H9 (cell line): ENCODE measurements at regions not wholly inside any gene's neighbourhood (a gene's known extent, or its start where the extent isn't known, plus 50 kb on each side); places are given as distances from the start of the nearest gene placed in this dataset.

ENCODE experiments used
- DNase-seq: peaks from one replicate; pipeline ENCODE4 v3.0.0-alpha.2; 2017
- H2AFZ ChIP-seq: one replicate; pipeline ENCODE4 v1.6.1; 2013; ENCODE audit warnings: mild to moderate bottlenecking, low read length, control low read depth, moderate library complexity
- H2AK5ac ChIP-seq: 2 replicates; pipeline ENCODE4 v1.6.1; 2013; ENCODE audit warnings: low read length, control low read depth, mixed read lengths; ENCODE audit not compliant: insufficient read length
- H2BK120ac ChIP-seq: one replicate; pipeline ENCODE4 v1.6.1; 2013; ENCODE audit warnings: low read depth, mild to moderate bottlenecking, low read length, control low read depth, inconsistent platforms; ENCODE audit not compliant: poor library complexity, severe bottlenecking
- H2BK12ac ChIP-seq: 2 replicates; pipeline ENCODE4 v1.6.1; 2013; ENCODE audit warnings: low read length, control low read depth, mixed read lengths, low read depth; ENCODE audit not compliant: insufficient read length
- H2BK15ac ChIP-seq: 2 replicates; pipeline ENCODE4 v1.6.1; 2013; ENCODE audit warnings: low read depth, low read length, control low read depth
- H2BK20ac ChIP-seq: one replicate; pipeline ENCODE4 v1.6.1; 2013; ENCODE audit warnings: low read depth, mild to moderate bottlenecking, low read length, control low read depth, inconsistent platforms; ENCODE audit not compliant: poor library complexity, severe bottlenecking
- H2BK5ac ChIP-seq: 2 replicates; pipeline ENCODE4 v1.6.1; 2013; ENCODE audit warnings: low read length, control low read depth, mixed read lengths; ENCODE audit not compliant: insufficient read length
- H3K14ac ChIP-seq: 2 replicates; pipeline ENCODE4 v1.6.1; 2013; ENCODE audit warnings: low read length, control low read depth; ENCODE audit not compliant: insufficient read depth
- H3K18ac ChIP-seq: 2 replicates; pipeline ENCODE4 v1.6.1; 2013; ENCODE audit warnings: low read depth, mild to moderate bottlenecking, mixed read lengths, low read length, control low read depth; ENCODE audit not compliant: insufficient read length
- H3K23ac ChIP-seq: 2 replicates; pipeline ENCODE4 v1.6.1; 2013; ENCODE audit warnings: low read length, control low read depth, mixed read lengths, low read depth; ENCODE audit not compliant: insufficient read length
- H3K23me2 ChIP-seq: 2 replicates; pipeline ENCODE4 v1.6.1; 2013; ENCODE audit warnings: low read depth, mild to moderate bottlenecking, mixed read lengths, low read length, control low read depth; ENCODE audit not compliant: insufficient read length, poor library complexity, severe bottlenecking
- H3K27ac ChIP-seq: 2 replicates; pipeline ENCODE4 v1.5.1; 2013; ENCODE audit warnings: low read length, control low read depth, mixed read lengths, low read depth; ENCODE audit not compliant: insufficient read length
- H3K27me3 ChIP-seq: 2 replicates; pipeline ENCODE4 v1.6.1; 2013; ENCODE audit warnings: low read length, control low read depth, inconsistent platforms; ENCODE audit not compliant: insufficient read depth
- H3K4ac ChIP-seq: 2 replicates; pipeline ENCODE4 v1.6.1; 2013; ENCODE audit warnings: low read depth, mild to moderate bottlenecking, control low read depth, inconsistent platforms, low read length, moderate library complexity
- H3K4me1 ChIP-seq: 2 replicates; pipeline ENCODE4 v1.6.1; 2013; ENCODE audit warnings: low read length, control low read depth, inconsistent platforms; ENCODE audit not compliant: insufficient read depth
- H3K4me2 ChIP-seq: 2 replicates; pipeline ENCODE4 v1.6.1; 2013; ENCODE audit warnings: low read length, control low read depth, mixed read lengths; ENCODE audit not compliant: insufficient read length, insufficient read depth
- H3K56ac ChIP-seq: 2 replicates; pipeline ENCODE4 v1.6.1; 2013; ENCODE audit warnings: low read depth, mild to moderate bottlenecking, mixed read lengths, low read length, control low read depth; ENCODE audit not compliant: insufficient read length
- H3K79me1 ChIP-seq: 2 replicates; pipeline ENCODE4 v1.6.1; 2013; ENCODE audit warnings: low read depth, mild to moderate bottlenecking, moderate library complexity, low read length, control low read depth, inconsistent platforms; ENCODE audit not compliant: insufficient read depth, poor library complexity, severe bottlenecking
- H3K79me2 ChIP-seq: 2 replicates; pipeline ENCODE4 v1.6.1; 2013; ENCODE audit warnings: low read length, control low read depth, inconsistent platforms; ENCODE audit not compliant: insufficient read depth
- H3K9ac ChIP-seq: 2 replicates; pipeline ENCODE4 v1.6.1; 2013; ENCODE audit warnings: low read length, control low read depth, mixed read lengths; ENCODE audit not compliant: insufficient read length; ENCODE audit errors: extremely low read depth
- H3K9me3 ChIP-seq: one replicate; pipeline ENCODE4 v1.6.1; 2013; ENCODE audit warnings: low read depth, low read length, inconsistent platforms; ENCODE audit not compliant: control insufficient read depth
- H3T11ph ChIP-seq: one replicate; pipeline ENCODE4 v1.6.1; 2013; ENCODE audit warnings: mild to moderate bottlenecking, low read length, control low read depth, inconsistent platforms
- H4K20me1 ChIP-seq: one replicate; pipeline ENCODE4 v1.6.1; 2013; ENCODE audit not compliant: control insufficient read depth, insufficient read length, insufficient read depth
- H4K5ac ChIP-seq: 2 replicates; pipeline ENCODE4 v1.6.1; 2013; ENCODE audit warnings: low read depth, mild to moderate bottlenecking, mixed read lengths, low read length, control low read depth; ENCODE audit not compliant: insufficient read length
- H4K8ac ChIP-seq: replicated peaks from 2 replicates; pipeline ENCODE4 v1.6.1; 2013; ENCODE audit warnings: low read length, control low read depth, mixed read lengths, low read depth; ENCODE audit not compliant: insufficient read length
- H4K91ac ChIP-seq: 2 replicates; pipeline ENCODE4 v1.6.1; 2013; ENCODE audit warnings: low read depth, mild to moderate bottlenecking, moderate library complexity, mixed read lengths, low read length, control low read depth; ENCODE audit not compliant: insufficient read length
- H3K27ac Mint-ChIP-seq, 3 experiments: 2 replicates in 2 of 3; 3 replicates in 1 of 3; pipeline ENCODE4 v1.8.0; 2020 to 2021; ENCODE audit warnings: mixed read lengths in 3 of 3, mild to moderate bottlenecking in 1 of 3, moderate library complexity in 1 of 3
- H3K27me3 Mint-ChIP-seq: 2 replicates; pipeline ENCODE4 v1.8.0; 2021; ENCODE audit warnings: low read depth, mild to moderate bottlenecking, moderate library complexity, mixed read lengths
- H3K36me3 Mint-ChIP-seq, 3 experiments: 2 replicates in 2 of 3; 3 replicates in 1 of 3; pipeline ENCODE4 v1.8.0; 2020 to 2021; ENCODE audit warnings: low read depth in 3 of 3, mixed read lengths in 3 of 3; ENCODE audit not compliant: insufficient read depth in 1 of 3
- H3K4me1 Mint-ChIP-seq, 2 experiments: 2 replicates each; pipeline ENCODE4 v1.8.0; 2020; ENCODE audit warnings: mixed read lengths in 2 of 2
- H3K4me3 Mint-ChIP-seq, 2 experiments: 2 replicates in 1 of 2; 3 replicates in 1 of 2; pipeline ENCODE4 v1.8.0; 2020 to 2021; ENCODE audit warnings: mild to moderate bottlenecking in 2 of 2, mixed read lengths in 2 of 2, moderate library complexity in 1 of 2
- H3K9me3 Mint-ChIP-seq, 2 experiments: 2 replicates in 1 of 2; 3 replicates in 1 of 2; pipeline ENCODE4 v1.8.0; 2020; ENCODE audit warnings: mild to moderate bottlenecking in 2 of 2, mixed read lengths in 2 of 2, moderate library complexity in 1 of 2
- CTCF ChIP-seq: fragments of 200-600 bp; sonication (generic); conservative IDR thresholded peaks from 3 replicates; pipeline ENCODE4 v1.8.0; 2021; ENCODE audit warnings: antibody characterized with exemption, mild to moderate bottlenecking
- WGBS: extraction: QIAGEN DNeasy Blood & Tissue Kit; methylation state at CpG from one replicate; pipeline ENCODE4 v1.1.7; 2013; ENCODE audit warnings: missing lambda C conversion rate, low lambda C conversion rate, mixed read lengths; ENCODE audit not compliant: insufficient read length; ENCODE audit errors: extremely low coverage; 5-methylcytosine and 5-hydroxymethylcytosine counted together

- H4K5ac ChIP-seq = no peak overlapping the region
- H3K18ac ChIP-seq = no peak overlapping the region
- no peak overlapping the region for H4K91ac ChIP-seq
- H2BK120ac ChIP-seq = no peak overlapping the region
- H2BK5ac ChIP-seq = no peak overlapping the region
- H3K4me1 ChIP-seq = no peaks in the 10 kb centered on the region
- no peak overlapping the region for H2BK15ac ChIP-seq
- H3K9me3 ChIP-seq = no peaks in the 10 kb centered on the region
- no peak overlapping the region for H3K27ac ChIP-seq
- H2BK12ac ChIP-seq = no peak overlapping the region
- H2AK5ac ChIP-seq = no peak overlapping the region
- H2AFZ ChIP-seq = no peak overlapping the region
- H3K27me3 ChIP-seq = no peaks in the 10 kb centered on the region
- Mint-ChIP-seq H3K4me1 (peaks cover 4 to 5% of the 10 kb centered on the region in 2 experiments; a peak in 3 of 4 replicates), H3K9me3 (peaks cover 13 to 15% of the 10 kb centered on the region in 2 experiments), H3K27me3 (no peaks in the 10 kb centered on the region; the same call in none of the 2 replicates), H3K27ac (no peak overlapping the region), H3K4me3 (no peak overlapping the region), H3K36me3 (peaks cover 3 to 16% (median 12%) of the 10 kb centered on the region in 3 experiments; a peak in 6 of 7 replicates)
- H3K23me2 ChIP-seq = no peaks in the 10 kb centered on the region
- H3K4ac ChIP-seq = no peak overlapping the region
- WGBS = no CpG with 5 or more reads among the region's 8 CpGs
- no peak overlapping the region for H2BK20ac ChIP-seq
- no peak overlapping the region for H3T11ph ChIP-seq
- no peak for DNase-seq
- no peaks in the 10 kb centered on the region for H3K79me2 ChIP-seq
- no peak overlapping the region for H3K4me2 ChIP-seq
- no peak overlapping the region for H4K8ac ChIP-seq
- no peak for TF ChIP-seq CTCF
- no peak overlapping the region for H3K56ac ChIP-seq
- no peak overlapping the region for H3K23ac ChIP-seq
- H3K79me1 ChIP-seq = no peaks in the 10 kb centered on the region
- H3K14ac ChIP-seq = no peak overlapping the region
- no peaks in the 10 kb centered on the region for H4K20me1 ChIP-seq
- H3K9ac ChIP-seq = no peak overlapping the region
Observed at GRCh38 chr13:39856714-39857113, 201.3 kb downstream of the COG6 start.
